ENCODE measurements at regions not wholly inside any gene's neighbourhood (a gene's known extent, or its start where the extent isn't known, plus 50 kb on each side); places are given as distances from the start of the nearest gene placed in this dataset.

GRCh38 chr5:63293317-63293716 is 668.9 kb downstream of the HTR1A start:
- 71% methylated on average over 1 of the region's 1 CpG for WGBS (ENCODE audit: insufficient coverage, low lambda C conversion rate)
- Histone ChIP-seq H3K4me3 (ENCODE audit: low read length) (no peak overlapping the region), H3K4me1 (ENCODE audit: control insufficient read depth, insufficient read depth, low read length) (no peaks in the 10 kb centered on the region), H3K27ac (ENCODE audit: low read length) (no peak overlapping the region), H3K9me3 (ENCODE audit: control insufficient read depth, low read depth, low read length) (no peaks in the 10 kb centered on the region), H3K36me3 (ENCODE audit: control insufficient read depth, insufficient read depth, low read length) (no peaks in the 10 kb centered on the region), H3K27me3 (ENCODE audit: control insufficient read depth, insufficient read depth, low read length) (no peaks in the 10 kb centered on the region)
- DNase-seq = no peak

- Histone ChIP-seq H3K9me3 (ENCODE audit: control insufficient read depth, low read depth, low read length) (no peaks in the 10 kb centered on the region), H3K4me1 (ENCODE audit: control insufficient read depth, insufficient read depth, low read length) (no peaks in the 10 kb centered on the region), H3K4me3 (ENCODE audit: low read length) (no peak overlapping the region), H3K27ac (ENCODE audit: low read length) (peak overlapping the region; percentile 44), H3K27me3 (ENCODE audit: control insufficient read depth, insufficient read depth, low read length) (no peaks in the 10 kb centered on the region), H3K36me3 (ENCODE audit: control insufficient read depth, insufficient read depth, low read length) (no peaks in the 10 kb centered on the region)
- peak; percentile 84 to 94 for DNase-seq
- no CpG with 5 or more reads among the region's 4 CpGs for WGBS (ENCODE audit: insufficient coverage, low lambda C conversion rate)
These were observed 675.5 kb downstream of the HTR1A start for GRCh38 chr5:63286724-63287123.

- no peak overlapping the region for H3K4me3 ChIP-seq (ENCODE audit: low read length)
- H3K27ac ChIP-seq (ENCODE audit: low read length) = no peak overlapping the region
- H3K9me3 ChIP-seq (ENCODE audit: control insufficient read depth, low read depth, low read length) = no peaks in the 10 kb centered on the region
- H3K27me3 ChIP-seq (ENCODE audit: control insufficient read depth, insufficient read depth, low read length) = no peaks in the 10 kb centered on the region
- WGBS (ENCODE audit: insufficient coverage, low lambda C conversion rate) = 94% methylated on average over 2 of the region's 2 CpGs
- H3K36me3 ChIP-seq (ENCODE audit: control insufficient read depth, insufficient read depth, low read length) = no peaks in the 10 kb centered on the region
- no peaks in the 10 kb centered on the region for H3K4me1 ChIP-seq (ENCODE audit: control insufficient read depth, insufficient read depth, low read length)
- DNase-seq = no peak
These were observed 684.8 kb downstream of the LRRC70 start for GRCh38 chr5:63263411-63263810.

GRCh38 chr5:63262185-63262981 is 683.8 kb downstream of the LRRC70 start:
- H3K4me1 ChIP-seq (ENCODE audit: control insufficient read depth, insufficient read depth, low read length) = no peaks in the 10 kb centered on the region
- H3K9me3 ChIP-seq (ENCODE audit: control insufficient read depth, low read depth, low read length) = no peaks in the 10 kb centered on the region
- H3K36me3 ChIP-seq (ENCODE audit: control insufficient read depth, insufficient read depth, low read length) = no peaks in the 10 kb centered on the region
- H3K4me3 ChIP-seq (ENCODE audit: low read length) = no peak overlapping the region
- H3K27me3 ChIP-seq (ENCODE audit: control insufficient read depth, insufficient read depth, low read length) = no peaks in the 10 kb centered on the region
- DNase-seq = peak in 1 of 2 donors; percentile 4
- H3K27ac ChIP-seq (ENCODE audit: low read length) = no peak overlapping the region
- WGBS (ENCODE audit: insufficient coverage, low lambda C conversion rate) = no CpG with 5 or more reads among the region's 4 CpGs

- Histone ChIP-seq H3K4me3 (ENCODE audit: low read length) (no peak overlapping the region), H3K27ac (ENCODE audit: low read length) (no peak overlapping the region), H3K4me1 (ENCODE audit: control insufficient read depth, insufficient read depth, low read length) (no peaks in the 10 kb centered on the region), H3K27me3 (ENCODE audit: control insufficient read depth, insufficient read depth, low read length) (no peaks in the 10 kb centered on the region), H3K9me3 (ENCODE audit: control insufficient read depth, low read depth, low read length) (no peaks in the 10 kb centered on the region), H3K36me3 (ENCODE audit: control insufficient read depth, insufficient read depth, low read length) (no peaks in the 10 kb centered on the region)
- no peak for DNase-seq
These were observed 683.1 kb downstream of the LRRC70 start for GRCh38 chr5:63261695-63262094.

- Histone ChIP-seq H3K27me3 (ENCODE audit: control insufficient read depth, insufficient read depth, low read length) (no peaks in the 10 kb centered on the region), H3K36me3 (ENCODE audit: control insufficient read depth, insufficient read depth, low read length) (no peaks in the 10 kb centered on the region), H3K9me3 (ENCODE audit: control insufficient read depth, low read depth, low read length) (no peaks in the 10 kb centered on the region), H3K4me3 (ENCODE audit: low read length) (no peak overlapping the region), H3K27ac (ENCODE audit: low read length) (no peak overlapping the region), H3K4me1 (ENCODE audit: control insufficient read depth, insufficient read depth, low read length) (peaks cover 2% of the 10 kb centered on the region)
- no peak for DNase-seq
- 89% methylated on average over 4 of the region's 5 CpGs for WGBS (ENCODE audit: insufficient coverage, low lambda C conversion rate)
These were observed 677.0 kb downstream of the LRRC70 start for GRCh38 chr5:63255594-63255993.

GRCh38 chr5:63250939-63251338 is 672.3 kb downstream of the LRRC70 start:
- DNase-seq = peak in 1 of 2 donors; percentile 18
- no peak overlapping the region for H3K27ac ChIP-seq (ENCODE audit: low read length)
- peaks cover 3% of the 10 kb centered on the region for H3K4me1 ChIP-seq (ENCODE audit: control insufficient read depth, insufficient read depth, low read length)
- no CpG with 5 or more reads among the region's 1 CpG for WGBS (ENCODE audit: insufficient coverage, low lambda C conversion rate)
- no peak overlapping the region for H3K4me3 ChIP-seq (ENCODE audit: low read length)
- no peaks in the 10 kb centered on the region for H3K36me3 ChIP-seq (ENCODE audit: control insufficient read depth, insufficient read depth, low read length)
- H3K27me3 ChIP-seq (ENCODE audit: control insufficient read depth, insufficient read depth, low read length) = no peaks in the 10 kb centered on the region
- H3K9me3 ChIP-seq (ENCODE audit: control insufficient read depth, low read depth, low read length) = no peaks in the 10 kb centered on the region

GRCh38 chr5:63249960-63250359 is 671.3 kb downstream of the LRRC70 start:
- Histone ChIP-seq H3K36me3 (ENCODE audit: control insufficient read depth, insufficient read depth, low read length) (no peaks in the 10 kb centered on the region), H3K4me3 (ENCODE audit: low read length) (no peak overlapping the region), H3K27me3 (ENCODE audit: control insufficient read depth, insufficient read depth, low read length) (no peaks in the 10 kb centered on the region), H3K9me3 (ENCODE audit: control insufficient read depth, low read depth, low read length) (no peaks in the 10 kb centered on the region), H3K27ac (ENCODE audit: low read length) (no peak overlapping the region), H3K4me1 (ENCODE audit: control insufficient read depth, insufficient read depth, low read length) (peaks cover 6% of the 10 kb centered on the region)
- DNase-seq = no peak
- WGBS (ENCODE audit: insufficient coverage, low lambda C conversion rate) = 100% methylated on average over 1 of the region's 2 CpGs

GRCh38 chr5:63247651-63248050 is 669.0 kb downstream of the LRRC70 start:
- 71% methylated on average over 1 of the region's 1 CpG for WGBS (ENCODE audit: insufficient coverage, low lambda C conversion rate)
- H3K27me3 ChIP-seq (ENCODE audit: control insufficient read depth, insufficient read depth, low read length) = no peaks in the 10 kb centered on the region
- no peaks in the 10 kb centered on the region for H3K36me3 ChIP-seq (ENCODE audit: control insufficient read depth, insufficient read depth, low read length)
- no peak overlapping the region for H3K27ac ChIP-seq (ENCODE audit: low read length)
- no peak for DNase-seq
- H3K4me1 ChIP-seq (ENCODE audit: control insufficient read depth, insufficient read depth, low read length) = peaks cover 6% of the 10 kb centered on the region
- no peak overlapping the region for H3K4me3 ChIP-seq (ENCODE audit: low read length)
- no peaks in the 10 kb centered on the region for H3K9me3 ChIP-seq (ENCODE audit: control insufficient read depth, low read depth, low read length)

- Histone ChIP-seq H3K9me3 (ENCODE audit: control insufficient read depth, low read depth, low read length) (no peaks in the 10 kb centered on the region), H3K36me3 (ENCODE audit: control insufficient read depth, insufficient read depth, low read length) (no peaks in the 10 kb centered on the region), H3K27ac (ENCODE audit: low read length) (no peak overlapping the region), H3K4me1 (ENCODE audit: control insufficient read depth, insufficient read depth, low read length) (peaks cover 3% of the 10 kb centered on the region), H3K4me3 (ENCODE audit: low read length) (no peak overlapping the region), H3K27me3 (ENCODE audit: control insufficient read depth, insufficient read depth, low read length) (no peaks in the 10 kb centered on the region)
- WGBS (ENCODE audit: insufficient coverage, low lambda C conversion rate) = 80% methylated on average over 1 of the region's 1 CpG
- DNase-seq = no peak
These were observed 666.7 kb downstream of the LRRC70 start for GRCh38 chr5:63245271-63245670.

Measured in large intestine (tissue), 3 donors.